Progenitor cell of endocrine pancreas (in vitro differentiated cells): ENCODE measurements at regions not wholly inside any gene's neighbourhood (a gene's known extent, or its start where the extent isn't known, plus 50 kb on each side); places are given as distances from the start of the nearest gene placed in this dataset.

Experiments used
- DNase-seq: peaks from one replicate; pipeline ENCODE4 v3.0.0; 2021; ENCODE audit warnings: low spot score; ENCODE audit not compliant: unreplicated experiment
- H3K27ac Mint-ChIP-seq: 2 replicates; pipeline ENCODE4 v1.8.0; 2021; ENCODE audit warnings: mild to moderate bottlenecking, moderate library complexity, mixed read lengths
- H3K27me3 Mint-ChIP-seq: 2 replicates; pipeline ENCODE4 v1.8.0; 2021; ENCODE audit warnings: mixed read lengths
- H3K36me3 Mint-ChIP-seq: 2 replicates; pipeline ENCODE4 v1.8.0; 2022; ENCODE audit warnings: mixed read lengths; ENCODE audit not compliant: insufficient read depth
- H3K4me1 Mint-ChIP-seq: 2 replicates; pipeline ENCODE4 v1.8.0; 2021; ENCODE audit warnings: low read depth, mixed read lengths
- H3K4me3 Mint-ChIP-seq: 2 replicates; pipeline ENCODE4 v1.8.0; 2021; ENCODE audit warnings: low read depth, mild to moderate bottlenecking, moderate library complexity, mixed read lengths
- H3K9me3 Mint-ChIP-seq: 2 replicates; pipeline ENCODE4 v1.8.0; 2021; ENCODE audit warnings: low read depth, mixed read lengths
- CTCF ChIP-seq: fragments of 200-600 bp; sonication (generic); IDR thresholded peaks from one replicate; pipeline ENCODE4 v1.5.0; 2021; ENCODE audit warnings: antibody characterized with exemption, mild to moderate bottlenecking; ENCODE audit not compliant: unreplicated experiment

- H3K36me3 Mint-ChIP-seq, result no peaks in the 10 kb centered on the region
- no peak overlapping the region for H3K4me3 Mint-ChIP-seq
- peaks cover 12% of the 10 kb centered on the region for H3K27me3 Mint-ChIP-seq
- H3K4me1 Mint-ChIP-seq, result no peaks in the 10 kb centered on the region
- no peak for TF ChIP-seq CTCF
- no peaks in the 10 kb centered on the region for H3K9me3 Mint-ChIP-seq
- DNase-seq, result no peak
- H3K27ac Mint-ChIP-seq, result no peak overlapping the region
These were observed 145.6 kb upstream of the NFIA start for GRCh38 chr1:60936591-60937342.

- no peak overlapping the region for H3K4me3 Mint-ChIP-seq
These were observed 146.2 kb upstream of the NFIA start for GRCh38 chr1:60936163-60936562.

GRCh38 chr1:60935599-60936110 is 146.7 kb upstream of the NFIA start:
- H3K9me3 Mint-ChIP-seq, result no peaks in the 10 kb centered on the region
- H3K27me3 Mint-ChIP-seq, result peaks cover 12% of the 10 kb centered on the region
- H3K4me1 Mint-ChIP-seq, result no peaks in the 10 kb centered on the region
- no peak for DNase-seq
- H3K4me3 Mint-ChIP-seq, result no peak overlapping the region
- no peak for TF ChIP-seq CTCF
- no peaks in the 10 kb centered on the region for H3K36me3 Mint-ChIP-seq
- H3K27ac Mint-ChIP-seq, result no peak overlapping the region

More at GRCh38 chr1:60936163-60936562, 146.2 kb upstream of the NFIA start:
- Mint-ChIP-seq H3K27ac (no peak overlapping the region), H3K36me3 (no peaks in the 10 kb centered on the region), H3K9me3 (no peaks in the 10 kb centered on the region), H3K4me1 (no peaks in the 10 kb centered on the region), H3K27me3 (peaks cover 12% of the 10 kb centered on the region)
- TF ChIP-seq CTCF, result no peak
- DNase-seq, result no peak

- no peaks in the 10 kb centered on the region for H3K9me3 Mint-ChIP-seq
- H3K4me1 Mint-ChIP-seq, result no peaks in the 10 kb centered on the region
- no peak for DNase-seq
- H3K4me3 Mint-ChIP-seq, result no peak overlapping the region
- TF ChIP-seq CTCF, result no peak
- H3K27me3 Mint-ChIP-seq, result peaks cover 8% of the 10 kb centered on the region
- H3K27ac Mint-ChIP-seq, result no peak overlapping the region
- no peaks in the 10 kb centered on the region for H3K36me3 Mint-ChIP-seq
These were observed 152.2 kb upstream of the NFIA start for GRCh38 chr1:60930130-60930529.

GRCh38 chr1:60924964-60925798 is 157.2 kb upstream of the NFIA start:
- peaks cover 12% of the 10 kb centered on the region for H3K4me1 Mint-ChIP-seq
- peaks cover 14% of the 10 kb centered on the region for H3K27me3 Mint-ChIP-seq
- no peak for DNase-seq
- H3K4me3 Mint-ChIP-seq, result no peak overlapping the region
- no peak overlapping the region for H3K27ac Mint-ChIP-seq
- no peaks in the 10 kb centered on the region for H3K9me3 Mint-ChIP-seq
- H3K36me3 Mint-ChIP-seq, result no peaks in the 10 kb centered on the region
- no peak for TF ChIP-seq CTCF
